Loucy (cell line): ENCODE measurements at regions not wholly inside any gene's neighbourhood (a gene's known extent, or its start where the extent isn't known, plus 50 kb on each side); places are given as distances from the start of the nearest gene placed in this dataset.

Experiments used
- H2AFZ ChIP-seq: fragments of 200-600 bp; sonication (generic); 2 replicates; pipeline ENCODE4 v1.6.0; 2016; ENCODE audit warnings: antibody characterized with exemption, mild to moderate bottlenecking, low read length, moderate library complexity
- H3F3A ChIP-seq: fragments of 200-600 bp; 2 replicates; pipeline ENCODE4 v1.6.0; 2016; ENCODE audit warnings: antibody characterized with exemption, low read depth, mild to moderate bottlenecking
- H3K27me3 ChIP-seq: fragments of 200-600 bp; sonication (generic); 2 replicates; pipeline ENCODE4 v1.6.1; 2014; ENCODE audit warnings: low read length, mild to moderate bottlenecking; ENCODE audit not compliant: insufficient read depth, poor library complexity, severe bottlenecking
- H3K36me3 ChIP-seq: fragments of 200-600 bp; sonication (generic); 2 replicates; pipeline ENCODE4 v1.6.1; 2016; ENCODE audit warnings: low read length; ENCODE audit not compliant: insufficient read depth
- H3K4me1 ChIP-seq: fragments of 200-600 bp; sonication (generic); 2 replicates; pipeline ENCODE4 v1.5.1; 2014; ENCODE audit warnings: low read length, mild to moderate bottlenecking; ENCODE audit not compliant: insufficient read depth, poor library complexity, severe bottlenecking
- H3K4me2 ChIP-seq: fragments of 200-600 bp; sonication (generic); 2 replicates; pipeline ENCODE4 v1.6.0; 2014; ENCODE audit warnings: antibody characterized with exemption, low read length, low read depth, mild to moderate bottlenecking; ENCODE audit not compliant: poor library complexity, severe bottlenecking
- H3K4me3 ChIP-seq: fragments of 200-600 bp; sonication (generic); 2 replicates; pipeline ENCODE4 v1.5.1; 2014; ENCODE audit warnings: low read length, mild to moderate bottlenecking, mixed read lengths; ENCODE audit not compliant: poor library complexity, severe bottlenecking
- H3K79me2 ChIP-seq: fragments of 200-600 bp; sonication (generic); 2 replicates; pipeline ENCODE4 v1.6.1; 2014; ENCODE audit warnings: low read length; ENCODE audit not compliant: insufficient read depth
- H3K9ac ChIP-seq: fragments of 200-600 bp; sonication (generic); 2 replicates; pipeline ENCODE4 v1.6.0; 2014; ENCODE audit warnings: mild to moderate bottlenecking, low read depth, low read length, moderate library complexity; ENCODE audit not compliant: poor library complexity, severe bottlenecking
- H3K9me2 ChIP-seq: fragments of 200-600 bp; sonication (generic); replicated peaks from 2 replicates; pipeline ENCODE4 v1.6.1; 2016; ENCODE audit warnings: low read depth, low read length, mixed read lengths
- H3K9me3 ChIP-seq: fragments of 200-600 bp; sonication (generic); 2 replicates; pipeline ENCODE4 v1.6.1; 2014; ENCODE audit warnings: mild to moderate bottlenecking, antibody characterized with exemption, low read length, low read depth; ENCODE audit not compliant: insufficient read depth
- H4K20me1 ChIP-seq: fragments of 200-600 bp; sonication (generic); 2 replicates; pipeline ENCODE4 v1.6.0; 2014; ENCODE audit warnings: antibody characterized with exemption, low read length, mild to moderate bottlenecking; ENCODE audit not compliant: insufficient read depth, poor library complexity, severe bottlenecking
- CTCF ChIP-seq: fragments of 200-600 bp; sonication (generic); conservative IDR thresholded peaks from 2 replicates; pipeline ENCODE4 v1.5.1; 2014; ENCODE audit warnings: mild to moderate bottlenecking, antibody characterized with exemption, low read length
- EZH2phosphoT487 ChIP-seq: fragments of 200-600 bp; IDR thresholded peaks from 2 replicates; pipeline ENCODE4 v1.6.1; 2018; ENCODE audit warnings: antibody characterized with exemption, mild to moderate bottlenecking, moderate library complexity, borderline replicate concordance

GRCh38 chr12:125455556-125455955 is 390.3 kb downstream of the AACS start:
- H3K4me3 ChIP-seq = no peak overlapping the region
- no peaks in the 10 kb centered on the region for H3K27me3 ChIP-seq
- no peaks in the 10 kb centered on the region for H3K36me3 ChIP-seq
- H2AFZ ChIP-seq = no peak overlapping the region
- peaks cover 9% of the 10 kb centered on the region; the same call in 1 of the 2 replicates for H3K9me3 ChIP-seq
- H4K20me1 ChIP-seq = no peaks in the 10 kb centered on the region
- no peaks in the 10 kb centered on the region for H3K79me2 ChIP-seq
- no peak for TF ChIP-seq EZH2phosphoT487
- TF ChIP-seq CTCF = no peak
- no peaks in the 10 kb centered on the region for H3F3A ChIP-seq
- H3K9me2 ChIP-seq = no peaks in the 10 kb centered on the region
- no peak overlapping the region for H3K9ac ChIP-seq
- no peaks in the 10 kb centered on the region for H3K4me1 ChIP-seq
- H3K4me2 ChIP-seq = no peak overlapping the region

- Histone ChIP-seq H3K9ac (no peak overlapping the region), H3K9me3 (no peaks in the 10 kb centered on the region; the same call in 1 of the 2 replicates), H3K9me2 (no peaks in the 10 kb centered on the region), H2AFZ (no peak overlapping the region), H3K79me2 (no peaks in the 10 kb centered on the region), H3K36me3 (no peaks in the 10 kb centered on the region), H4K20me1 (no peaks in the 10 kb centered on the region), H3K4me1 (no peaks in the 10 kb centered on the region), H3F3A (no peaks in the 10 kb centered on the region), H3K4me2 (no peak overlapping the region), H3K4me3 (no peak overlapping the region), H3K27me3 (no peaks in the 10 kb centered on the region)
- TF ChIP-seq EZH2phosphoT487 (no peak), CTCF (no peak)
These were observed 393.5 kb downstream of the AACS start for GRCh38 chr12:125458552-125459268.

- Histone ChIP-seq H2AFZ (no peak overlapping the region), H3F3A (no peaks in the 10 kb centered on the region), H3K79me2 (no peaks in the 10 kb centered on the region), H3K9me3 (no peaks in the 10 kb centered on the region; the same call in 1 of the 2 replicates), H3K27me3 (no peaks in the 10 kb centered on the region), H3K4me3 (no peak overlapping the region), H3K36me3 (no peaks in the 10 kb centered on the region), H4K20me1 (no peaks in the 10 kb centered on the region), H3K9ac (no peak overlapping the region), H3K4me2 (no peak overlapping the region), H3K4me1 (no peaks in the 10 kb centered on the region), H3K9me2 (no peaks in the 10 kb centered on the region)
- TF ChIP-seq CTCF = no peak
- TF ChIP-seq EZH2phosphoT487 = no peak
These were observed 396.6 kb downstream of the AACS start for GRCh38 chr12:125461831-125462230.
